IMR-90 (cell line): ENCODE measurements at regions not wholly inside any gene's neighbourhood (a gene's known extent, or its start where the extent isn't known, plus 50 kb on each side); places are given as distances from the start of the nearest gene placed in this dataset.

ENCODE experiments used
- ATAC-seq: fragments of 200-7000 bp; cut with Tn5 transposase; 2 replicates; pipeline ENCODE4 v1.9.1; 2020; ENCODE audit warnings: low read depth, mild to moderate bottlenecking, moderate library complexity
- BruUV-seq: library from RNA; stranded (reverse); fragments of 400-500 nt; replicated peaks from 2 replicates; lab custom pipeline; 2021; lab: Mats Ljungman, UMichigan
- CTCF ChIA-PET: fragments of 300-600 bp; formaldehyde crosslinking; extraction: SDS; loops from one replicate; lab custom pipeline; 2021; ENCODE audit warnings: antibody characterized with exemption; lab: Yijun Ruan, JAX
- POLR2A ChIA-PET: fragments of 300-600 bp; sonication (Branson Sonifier 250); formaldehyde crosslinking; loops from one replicate; lab custom pipeline; 2022; ENCODE audit warnings: antibody characterized with exemption; ENCODE audit not compliant: unreplicated experiment; lab: Charles Lee
- DNase-seq: peaks from one replicate; pipeline ENCODE4 v3.0.0; 2013
- H2AFZ ChIP-seq: replicated peaks from 2 replicates; pipeline ENCODE3; 2013; ENCODE audit warnings: low read length, mild to moderate bottlenecking; ENCODE audit not compliant: poor library complexity
- H2AK5ac ChIP-seq: 2 replicates; pipeline ENCODE4 v1.6.1; 2013; ENCODE audit warnings: low read depth, low read length, inconsistent platforms
- H2AK9ac ChIP-seq: replicated peaks from 2 replicates; pipeline ENCODE3; 2013; ENCODE audit warnings: mild to moderate bottlenecking, low read depth, low read length, moderate library complexity; ENCODE audit not compliant: poor library complexity
- H2BK120ac ChIP-seq: 2 replicates; pipeline ENCODE4 v1.6.1; 2013; ENCODE audit warnings: low read depth, low read length, inconsistent platforms
- H2BK15ac ChIP-seq: 3 replicates; pipeline ENCODE4 v1.6.1; 2013; ENCODE audit warnings: low read depth, low read length, inconsistent platforms
- H2BK20ac ChIP-seq: 2 replicates; pipeline ENCODE4 v1.6.1; 2013; ENCODE audit warnings: low read depth, mild to moderate bottlenecking, inconsistent platforms, low read length, moderate library complexity
- H2BK5ac ChIP-seq: 2 replicates; pipeline ENCODE4 v1.6.1; 2013; ENCODE audit warnings: mild to moderate bottlenecking, low read depth, low read length, inconsistent platforms; ENCODE audit not compliant: poor library complexity, severe bottlenecking
- H3K14ac ChIP-seq: replicated peaks from 2 replicates; pipeline ENCODE4 v1.6.1; 2013; ENCODE audit warnings: low read depth, low read length, inconsistent platforms
- H3K18ac ChIP-seq: 2 replicates; pipeline ENCODE4 v1.6.1; 2013; ENCODE audit warnings: low read depth, low read length, control low read depth
- H3K23ac ChIP-seq: 2 replicates; pipeline ENCODE4 v1.6.1; 2013; ENCODE audit warnings: low read depth, low read length, inconsistent platforms
- H3K27ac ChIP-seq: 2 replicates; pipeline ENCODE4 v1.5.1; 2013; ENCODE audit warnings: mild to moderate bottlenecking, control low read depth, low read length; ENCODE audit not compliant: insufficient read depth
- H3K27me3 ChIP-seq: 2 replicates; pipeline ENCODE4 v1.6.1; 2013; ENCODE audit warnings: low read length; ENCODE audit not compliant: control insufficient read depth, insufficient read depth
- H3K36me3 ChIP-seq: 2 replicates; pipeline ENCODE4 v1.6.1; 2013; ENCODE audit warnings: low read length, mixed read lengths; ENCODE audit not compliant: control insufficient read depth, insufficient read depth
- H3K4ac ChIP-seq: 2 replicates; pipeline ENCODE4 v1.6.1; 2013; ENCODE audit warnings: low read depth, low read length, inconsistent platforms
- H3K4me1 ChIP-seq: 2 replicates; pipeline ENCODE4 v1.6.1; 2013; ENCODE audit warnings: low read length, mixed read lengths; ENCODE audit not compliant: control insufficient read depth, insufficient read depth
- H3K4me2 ChIP-seq: 2 replicates; pipeline ENCODE4 v1.6.1; 2013; ENCODE audit warnings: low read depth, mild to moderate bottlenecking, control low read depth, low read length, moderate library complexity
- H3K4me3 ChIP-seq: 2 replicates; pipeline ENCODE4 v1.5.1; 2013; ENCODE audit warnings: low read depth, mild to moderate bottlenecking, control low read depth, low read length, moderate library complexity; ENCODE audit not compliant: insufficient read depth
- H3K56ac ChIP-seq: 2 replicates; pipeline ENCODE4 v1.6.1; 2013; ENCODE audit warnings: low read length, inconsistent platforms; ENCODE audit not compliant: insufficient read depth; ENCODE audit errors: extremely low read depth
- H3K79me1 ChIP-seq, 2 experiments: 2 replicates each; pipeline ENCODE4 v1.6.1; 2013; ENCODE audit warnings: low read length in 2 of 2, inconsistent platforms in 1 of 2, low read depth in 1 of 2
- H3K9ac ChIP-seq: 2 replicates; pipeline ENCODE4 v1.6.1; 2013; ENCODE audit warnings: low read depth, low read length, control low read depth
- H3K9me1 ChIP-seq: 2 replicates; pipeline ENCODE4 v1.6.1; 2013; ENCODE audit warnings: low read length, inconsistent platforms; ENCODE audit not compliant: insufficient read depth
- H3K9me3 ChIP-seq: 2 replicates; pipeline ENCODE4 v1.6.1; 2013; ENCODE audit warnings: low read length; ENCODE audit not compliant: control insufficient read depth, insufficient read depth
- H4K20me1 ChIP-seq: 2 replicates; pipeline ENCODE4 v1.6.1; 2013; ENCODE audit warnings: low read length, inconsistent platforms; ENCODE audit not compliant: insufficient read depth
- H4K5ac ChIP-seq: 2 replicates; pipeline ENCODE4 v1.6.1; 2013; ENCODE audit warnings: mild to moderate bottlenecking, low read depth, low read length, control low read depth
- H4K8ac ChIP-seq, 2 experiments: 2 replicates each; pipeline ENCODE4 v1.6.1; 2013; ENCODE audit warnings: low read depth in 2 of 2, low read length in 2 of 2, control low read depth in 1 of 2, inconsistent platforms in 1 of 2
- H4K91ac ChIP-seq: 2 replicates; pipeline ENCODE4 v1.6.1; 2013; ENCODE audit warnings: low read depth, low read length, inconsistent platforms; ENCODE audit not compliant: insufficient read depth
- BHLHE40 ChIP-seq: fragments of 150-350 bp; IDR thresholded peaks from 2 replicates; pipeline ENCODE4 v1.6.1; 2016; ENCODE audit warnings: mild to moderate bottlenecking, low read depth, low read length
- CEBPB ChIP-seq: IDR thresholded peaks from 2 replicates; pipeline ENCODE4 v1.6.1; 2012; ENCODE audit warnings: low read depth, low read length, improper control_type of control experiment
- CHD1 ChIP-seq: IDR thresholded peaks from 2 replicates; pipeline ENCODE4 v1.6.1; 2012; ENCODE audit warnings: low read depth, low read length, improper control_type of control experiment
- CTCF ChIP-seq: conservative IDR thresholded peaks from 2 replicates; pipeline ENCODE4 v1.5.1; 2012; ENCODE audit warnings: mild to moderate bottlenecking, low read depth, low read length, improper control_type of control experiment
- FOS ChIP-seq: fragments of 150-350 bp; IDR thresholded peaks from 2 replicates; pipeline ENCODE4 v1.6.1; 2016; ENCODE audit warnings: low read depth, low read length
- MAFK ChIP-seq: IDR thresholded peaks from 2 replicates; pipeline ENCODE4 v1.6.1; 2012; ENCODE audit warnings: low read depth, low read length, improper control_type of control experiment
- MAZ ChIP-seq: IDR thresholded peaks from 2 replicates; pipeline ENCODE4 v1.6.1; 2012; ENCODE audit warnings: low read depth, mild to moderate bottlenecking, low read length, improper control_type of control experiment, moderate library complexity, borderline replicate concordance
- MXI1 ChIP-seq: IDR thresholded peaks from 2 replicates; pipeline ENCODE4 v1.6.1; 2012; ENCODE audit warnings: low read depth, mild to moderate bottlenecking, low read length, moderate library complexity, borderline replicate concordance
- NFE2L2 ChIP-seq: fragments of 150-350 bp; IDR thresholded peaks from 2 replicates; pipeline ENCODE4 v1.6.1; 2016; ENCODE audit warnings: low read depth, mild to moderate bottlenecking, low read length
- POLR2A ChIP-seq: IDR thresholded peaks from 2 replicates; pipeline ENCODE4 v1.6.1; 2012; ENCODE audit warnings: mild to moderate bottlenecking, low read depth, low read length
- RAD21 ChIP-seq: IDR thresholded peaks from 2 replicates; pipeline ENCODE4 v1.6.1; 2012; ENCODE audit warnings: low read length, improper control_type of control experiment
- RCOR1 ChIP-seq: IDR thresholded peaks from 2 replicates; pipeline ENCODE4 v1.6.1; 2012; ENCODE audit warnings: mild to moderate bottlenecking, low read length, improper control_type of control experiment; ENCODE audit not compliant: insufficient replicate concordance
- RFX5 ChIP-seq: IDR thresholded peaks from 2 replicates; pipeline ENCODE4 v1.8.0; 2012; ENCODE audit warnings: low read depth, mild to moderate bottlenecking, low read length, moderate library complexity
- SMC3 ChIP-seq: fragments of 150-350 bp; IDR thresholded peaks from 2 replicates; pipeline ENCODE4 v1.6.1; 2016; ENCODE audit warnings: low read depth, mild to moderate bottlenecking, antibody characterized with exemption, low read length, moderate library complexity
- USF2 ChIP-seq: fragments of 150-350 bp; IDR thresholded peaks from 2 replicates; pipeline ENCODE4 v1.6.1; 2017; ENCODE audit warnings: mild to moderate bottlenecking, antibody characterized with exemption, low read length, low read depth
- WGBS, 2 experiments: methylation state at CpG; one replicate each; pipeline versions ENCODE4 v1.1.5 to v1.1.7; 2013; ENCODE audit warnings: missing lambda C conversion rate in 2 of 2; ENCODE audit not compliant: insufficient read length in 1 of 2; ENCODE audit errors: extremely low coverage in 2 of 2; 5-methylcytosine and 5-hydroxymethylcytosine counted together
- dilution Hi-C: fragments of 300-500 bp; cut with HindIII; formaldehyde crosslinking; loops from one replicate; pipeline ENCODE4 v1.14.3; 2018; ENCODE audit warnings: low sequenced_read_pairs; ENCODE audit not compliant: unreplicated experiment
- in situ Hi-C: fragments of 300-500 bp; cut with MboI; formaldehyde crosslinking; loops from 3 replicates; pipeline ENCODE4 v1.14.3; 2019; ENCODE audit warnings: low sequenced_read_pairs, inconsistent platforms, mixed read lengths
- intact Hi-C: fragments of 100-400 bp; cut with micrococcal nuclease; formaldehyde crosslinking; loops from 2 replicates; pipeline ENCODE4 v1.10.0; 2022
- TF ChIP-seq, protein P1 (sequence below): fragments of 150-350 bp; IDR thresholded peaks from 2 replicates; pipeline ENCODE4 v1.6.1; 2016; ENCODE audit warnings: low read depth, mild to moderate bottlenecking, low read length, moderate library complexity, borderline replicate concordance

DNA sequence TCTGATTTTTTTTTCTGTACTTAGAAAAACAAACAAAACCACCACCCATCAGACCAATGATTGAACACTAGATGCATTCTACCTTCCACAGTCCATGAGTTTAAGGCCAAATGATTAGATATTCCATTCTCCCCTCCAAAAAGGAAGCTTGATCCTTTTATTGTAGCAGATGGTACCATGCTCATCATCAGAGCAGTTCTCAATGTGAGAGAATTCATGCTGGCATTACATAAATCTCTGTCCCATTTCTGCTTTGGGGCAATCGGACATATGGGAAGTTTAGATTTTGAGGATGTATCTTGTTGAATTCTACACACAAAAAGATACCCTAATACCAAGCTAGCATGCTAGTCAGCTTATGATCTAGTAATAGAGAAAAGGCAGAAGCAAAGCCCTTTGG is 186.6 kb downstream of the RAD51AP2 start:
- TF ChIP-seq MAZ: no peak
- no peak for TF ChIP-seq FOS
- no peak for TF ChIP-seq RFX5
- TF ChIP-seq MAFK: no peak
- TF ChIP-seq, protein P1, sequence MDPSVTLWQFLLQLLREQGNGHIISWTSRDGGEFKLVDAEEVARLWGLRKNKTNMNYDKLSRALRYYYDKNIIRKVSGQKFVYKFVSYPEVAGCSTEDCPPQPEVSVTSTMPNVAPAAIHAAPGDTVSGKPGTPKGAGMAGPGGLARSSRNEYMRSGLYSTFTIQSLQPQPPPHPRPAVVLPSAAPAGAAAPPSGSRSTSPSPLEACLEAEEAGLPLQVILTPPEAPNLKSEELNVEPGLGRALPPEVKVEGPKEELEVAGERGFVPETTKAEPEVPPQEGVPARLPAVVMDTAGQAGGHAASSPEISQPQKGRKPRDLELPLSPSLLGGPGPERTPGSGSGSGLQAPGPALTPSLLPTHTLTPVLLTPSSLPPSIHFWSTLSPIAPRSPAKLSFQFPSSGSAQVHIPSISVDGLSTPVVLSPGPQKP: no peak
- TF ChIP-seq NFE2L2: no peak
- no peak for TF ChIP-seq MXI1
- no peak for TF ChIP-seq USF2
- no peak for TF ChIP-seq POLR2A
- TF ChIP-seq RAD21: no peak
- no peak for TF ChIP-seq SMC3
- no peak for TF ChIP-seq CHD1
- no peak for TF ChIP-seq CEBPB
- no peak for TF ChIP-seq CTCF
- TF ChIP-seq BHLHE40: no peak
- no peak for TF ChIP-seq RCOR1
- Histone ChIP-seq H2BK5ac (no peak overlapping the region), H3K9me3 (no peaks in the 10 kb centered on the region), H3K4ac (no peak overlapping the region), H2AK5ac (no peak overlapping the region), H4K20me1 (no peaks in the 10 kb centered on the region), H2AFZ (no peak overlapping the region), H2AK9ac (no peak overlapping the region), H2BK20ac (no peak overlapping the region), H2BK15ac (no peak overlapping the region), H3K27me3 (no peaks in the 10 kb centered on the region), H3K4me1 (no peaks in the 10 kb centered on the region), H3K4me2 (no peak overlapping the region), H4K8ac (no peak overlapping the region), H3K14ac (no peak overlapping the region), H3K27ac (no peak overlapping the region), H3K56ac (no peak overlapping the region), H3K9me1 (no peaks in the 10 kb centered on the region), H3K36me3 (no peaks in the 10 kb centered on the region), H4K91ac (no peak overlapping the region), H3K9ac (no peak overlapping the region), H3K4me3 (no peak overlapping the region), H3K18ac (no peak overlapping the region), H2BK120ac (no peak overlapping the region), H3K79me1 (no peaks in the 10 kb centered on the region), H3K23ac (no peak overlapping the region), H4K5ac (no peak overlapping the region)
- intact Hi-C loops (no loop called here), dilution Hi-C loops (no loop called here), in situ Hi-C loops (no loop called here)
- POLR2A ChIA-PET: no interaction called here
- no TSS peak for BruUV-seq
- DNase-seq: no peak
- CTCF ChIA-PET: no interaction called here
- no CpG with 5 or more reads among the region's 1 CpG for WGBS, 2 experiments
- ATAC-seq: no peak
